GM18511 (cell line): ENCODE measurements at regions not wholly inside any gene's neighbourhood (a gene's known extent, or its start where the extent isn't known, plus 50 kb on each side); places are given as distances from the start of the nearest gene placed in this dataset.

Experiments used
- ATAC-seq: cut with Tn5 transposase; IDR thresholded peaks from one replicate; pipeline ENCODE4 v1.9.1; 2021; ENCODE audit warnings: mild to moderate bottlenecking, moderate library complexity; ENCODE audit not compliant: unreplicated experiment

DNA sequence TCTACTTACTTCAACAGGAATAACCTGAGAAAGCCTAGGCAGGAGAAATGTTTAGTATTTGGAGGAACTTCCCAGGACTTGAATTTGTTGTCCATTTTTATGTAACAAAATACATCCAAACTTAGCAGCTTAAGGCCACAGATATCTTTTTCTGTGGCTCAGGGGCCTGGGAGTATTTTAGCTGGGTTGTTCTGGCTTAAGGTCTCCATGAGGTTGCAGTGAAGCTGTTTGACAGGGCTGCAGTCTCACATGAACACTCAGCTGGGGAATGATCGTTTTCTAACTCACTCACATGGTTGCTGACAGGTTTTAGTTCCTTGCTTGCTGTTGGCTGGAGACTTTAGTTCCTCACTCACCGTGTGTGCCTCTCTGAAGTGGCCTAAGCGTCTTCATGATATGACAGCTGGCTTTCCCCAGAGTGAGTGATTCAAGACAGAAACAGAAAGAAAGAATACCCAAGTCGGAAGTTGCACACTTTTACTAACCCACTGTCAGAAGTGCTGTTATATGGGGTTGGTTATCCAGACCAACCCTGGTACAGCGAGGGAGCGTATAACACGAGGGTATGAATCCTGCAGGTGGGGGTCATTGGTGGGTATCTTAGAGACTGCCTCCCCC, 229.7 kb upstream of the TBL1XR1 start:
- peak; percentile 100 for ATAC-seq

DNA sequence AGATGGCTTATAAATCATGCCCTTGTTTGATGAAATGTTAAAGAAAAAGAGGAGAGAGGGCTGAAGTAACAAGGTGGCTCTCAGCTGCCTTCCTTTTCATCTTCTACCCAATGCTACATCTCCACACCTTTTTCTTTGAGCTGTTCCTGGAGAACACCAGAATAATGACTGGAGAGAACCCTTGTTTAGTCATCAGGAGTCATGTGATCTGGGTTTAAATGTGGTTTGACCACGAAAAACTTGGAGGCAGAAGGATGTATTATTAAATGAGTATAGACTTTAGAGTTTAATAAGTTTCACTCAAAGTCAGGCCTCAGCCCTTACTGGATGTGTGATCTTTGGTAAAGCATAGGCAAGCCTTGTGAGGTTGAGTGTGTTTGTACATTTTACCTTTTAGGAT, 230.3 kb upstream of the TBL1XR1 start:
- ATAC-seq: peak; percentile 15

DNA sequence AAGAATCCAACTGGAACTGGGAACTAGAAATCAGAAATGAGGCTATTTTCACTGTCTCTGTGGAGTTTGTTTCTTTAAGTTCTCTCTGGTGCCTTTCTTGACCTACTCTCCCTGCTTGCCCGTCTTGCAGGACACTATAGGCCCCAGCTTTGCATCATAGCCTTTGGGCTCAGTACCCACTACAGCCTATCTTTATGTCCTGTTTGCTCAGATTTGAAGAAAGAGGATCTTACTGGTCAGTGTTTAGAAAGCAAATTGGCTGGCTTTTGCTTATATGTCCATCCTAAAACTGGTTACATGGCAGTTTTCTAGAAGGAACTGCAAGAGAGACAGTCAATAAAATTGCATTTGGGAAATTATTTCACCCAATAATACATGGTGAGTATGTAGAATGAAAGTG, 231.8 kb upstream of the TBL1XR1 start:
- ATAC-seq: no peak

DNA sequence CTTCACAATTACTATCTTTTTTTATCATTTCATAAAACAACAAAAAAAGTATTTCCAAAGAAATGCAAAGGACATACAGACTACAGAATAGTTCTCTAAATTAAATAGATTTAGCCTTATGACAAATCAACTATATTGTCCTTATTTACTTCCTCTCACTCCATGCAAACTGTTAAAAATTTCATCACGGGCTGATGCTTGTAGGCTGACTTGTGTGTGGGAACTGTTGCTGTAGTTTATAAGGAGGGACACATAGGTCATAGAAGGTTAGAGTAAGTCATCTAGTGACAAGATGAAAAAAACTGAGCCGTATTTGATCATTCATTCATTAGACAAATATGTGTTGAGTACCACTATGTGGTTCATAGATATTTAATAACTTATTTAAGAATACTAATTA, 232.5 kb upstream of the TBL1XR1 start:
- no peak for ATAC-seq

DNA sequence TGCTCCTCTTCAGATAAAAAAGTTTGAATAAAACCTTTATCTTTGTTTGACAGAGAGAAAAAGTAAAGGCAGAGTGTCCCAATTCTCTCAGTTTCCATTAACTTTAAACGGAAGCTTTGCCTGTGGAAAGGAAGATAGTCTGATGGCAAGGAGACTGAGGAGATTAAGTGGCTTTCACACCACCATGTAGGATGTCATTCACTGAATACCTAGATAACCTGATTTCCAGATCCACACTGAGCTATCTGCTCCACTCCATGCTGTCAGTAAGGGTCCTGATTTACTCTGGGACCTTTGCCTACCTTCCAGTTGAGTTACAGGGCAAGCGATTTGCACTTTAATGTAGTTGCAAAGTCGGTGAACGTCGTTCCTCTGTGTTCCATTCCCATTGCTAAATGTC, 233.4 kb upstream of the TBL1XR1 start:
- ATAC-seq: no peak

DNA sequence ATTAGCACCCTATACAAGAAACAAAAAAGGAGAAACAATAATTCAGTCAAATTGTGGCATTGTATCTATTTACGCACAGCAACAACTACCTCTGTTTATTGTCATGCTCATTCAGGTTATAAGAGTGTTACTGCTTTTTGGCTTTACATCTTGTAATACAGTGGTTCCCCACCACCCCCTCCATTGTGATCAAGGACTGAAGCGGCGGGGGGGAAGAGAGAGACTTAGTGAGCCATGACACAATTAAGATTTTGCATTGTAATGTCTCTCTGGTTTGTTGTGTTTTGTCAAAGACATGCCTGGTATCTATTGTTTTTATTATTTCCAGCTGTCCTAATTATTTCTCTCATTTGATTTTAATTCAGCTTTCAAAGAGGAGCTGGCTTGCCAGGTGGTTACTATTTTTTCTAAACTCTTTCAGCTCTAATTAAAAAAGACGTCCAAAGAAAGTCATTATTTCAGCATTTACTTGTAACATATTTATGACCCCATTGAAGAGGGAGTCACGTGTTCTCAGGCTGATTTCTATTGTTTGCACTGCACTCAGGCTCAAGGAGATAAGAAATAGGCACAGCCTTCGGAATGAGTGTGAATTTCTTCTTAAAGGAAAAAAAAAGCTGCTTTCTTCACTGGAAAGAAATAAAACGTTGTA, 234.4 kb upstream of the TBL1XR1 start:
- ATAC-seq: no peak

DNA sequence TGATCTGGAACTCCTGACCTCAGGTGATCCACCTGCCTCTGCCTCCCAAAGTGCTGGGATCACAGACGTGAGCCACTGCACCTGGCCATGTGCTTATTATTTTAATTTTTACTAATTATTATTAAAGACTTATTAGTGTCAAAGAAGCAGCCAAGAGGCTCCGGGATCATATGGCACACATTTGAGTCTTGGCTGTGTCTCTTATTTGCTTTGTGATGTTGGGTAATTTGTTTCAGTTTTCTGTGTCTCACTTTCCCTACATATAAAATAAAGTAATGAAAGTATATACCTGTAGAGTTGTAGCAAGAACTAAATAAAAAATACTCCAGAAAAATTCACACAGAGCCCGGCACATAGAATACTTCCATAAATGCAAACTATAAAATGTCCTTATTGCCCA, 238.0 kb upstream of the TBL1XR1 start:
- ATAC-seq: no peak

DNA sequence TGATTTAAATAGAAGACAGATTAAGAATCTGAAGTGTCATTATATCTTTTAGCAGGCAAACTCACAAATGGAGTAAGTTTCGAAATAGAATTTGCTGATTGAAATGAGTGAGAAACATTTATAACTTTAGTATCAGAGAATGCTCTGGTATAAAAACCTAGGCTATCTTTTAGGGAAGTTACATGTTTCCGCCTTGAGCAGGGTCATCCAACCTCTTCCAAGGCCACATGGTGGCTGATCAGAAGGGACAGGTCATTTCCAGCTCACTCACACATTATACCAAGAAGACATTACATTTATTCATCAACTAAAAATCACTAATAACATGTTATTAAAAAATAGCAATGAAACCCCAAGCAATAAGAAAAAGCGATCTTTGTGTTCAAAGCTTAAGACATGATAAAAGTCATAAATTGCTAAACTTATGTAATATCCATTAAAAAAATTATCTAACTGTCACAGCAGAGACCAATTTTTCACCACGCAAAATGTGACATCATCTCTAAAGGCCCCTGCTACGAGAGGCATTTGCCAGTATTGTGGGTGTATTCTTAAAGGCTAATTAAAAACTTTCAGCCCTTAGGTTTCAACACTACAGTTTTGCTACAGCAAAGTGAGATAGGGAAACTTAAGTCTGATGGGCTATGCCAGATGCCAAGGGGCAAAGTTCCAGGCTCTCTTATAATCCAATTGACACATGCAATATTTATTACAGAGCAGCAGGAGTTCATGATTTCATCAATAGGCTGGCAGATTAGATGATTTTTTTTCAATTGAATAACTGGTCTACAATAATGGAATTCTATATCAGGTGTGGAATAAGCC, 240.4 kb upstream of the TBL1XR1 start:
- ATAC-seq: no peak

DNA sequence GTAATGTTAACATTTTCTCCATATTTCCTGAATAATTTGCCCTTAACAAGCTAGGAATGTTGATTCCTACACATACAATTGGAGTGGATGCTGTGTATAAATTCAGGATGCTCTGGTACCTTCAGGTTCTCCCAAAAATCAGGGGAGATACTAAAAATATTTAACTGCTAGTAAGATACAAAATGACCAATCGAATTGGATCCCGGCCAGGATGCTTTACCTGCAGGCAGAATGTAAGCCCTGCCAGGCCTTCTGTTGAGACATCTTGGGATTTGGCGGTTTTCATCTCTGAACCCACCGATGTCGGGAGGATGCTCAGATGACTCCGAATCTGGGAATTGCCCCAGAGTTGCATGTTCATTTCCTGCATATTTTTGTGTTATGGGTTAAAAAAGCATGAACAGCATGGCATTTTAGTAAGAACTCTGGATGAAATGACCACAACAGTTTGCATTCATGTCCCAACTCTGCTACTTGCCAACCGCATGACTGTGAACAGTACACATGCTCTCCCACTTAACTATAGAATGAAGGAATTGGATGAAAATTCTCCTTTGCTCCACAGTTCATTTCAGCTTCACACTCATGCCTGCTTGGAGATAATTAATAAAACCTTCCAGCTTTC, 241.4 kb upstream of the TBL1XR1 start:
- no peak for ATAC-seq

DNA sequence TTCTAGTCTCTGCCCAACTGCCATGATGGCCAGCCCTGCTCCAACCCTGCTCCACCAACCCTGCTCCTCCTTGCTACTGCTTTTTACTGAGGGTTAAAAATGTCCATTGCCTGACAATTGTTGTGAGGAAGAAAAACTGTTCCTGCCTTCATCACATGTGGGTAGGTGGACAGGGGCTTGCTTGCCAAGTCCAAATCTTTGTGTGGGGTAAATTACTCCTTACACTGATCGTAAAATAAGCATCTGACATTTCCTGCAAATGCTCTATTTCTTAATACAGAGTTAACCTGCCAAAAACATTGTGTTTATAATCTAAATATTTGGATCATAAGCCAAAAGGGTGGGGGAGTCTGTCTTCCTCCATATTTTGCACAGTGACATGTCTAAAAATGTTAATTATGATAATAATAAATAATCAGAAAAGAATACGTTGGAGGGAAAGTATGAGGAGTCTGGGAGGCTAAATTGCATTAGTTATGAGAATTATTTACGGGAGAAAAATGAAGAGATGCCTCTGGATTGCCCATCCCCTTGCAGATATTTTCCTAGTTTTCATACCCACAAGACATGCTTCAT, 242.5 kb upstream of the TBL1XR1 start:
- ATAC-seq: no peak

DNA sequence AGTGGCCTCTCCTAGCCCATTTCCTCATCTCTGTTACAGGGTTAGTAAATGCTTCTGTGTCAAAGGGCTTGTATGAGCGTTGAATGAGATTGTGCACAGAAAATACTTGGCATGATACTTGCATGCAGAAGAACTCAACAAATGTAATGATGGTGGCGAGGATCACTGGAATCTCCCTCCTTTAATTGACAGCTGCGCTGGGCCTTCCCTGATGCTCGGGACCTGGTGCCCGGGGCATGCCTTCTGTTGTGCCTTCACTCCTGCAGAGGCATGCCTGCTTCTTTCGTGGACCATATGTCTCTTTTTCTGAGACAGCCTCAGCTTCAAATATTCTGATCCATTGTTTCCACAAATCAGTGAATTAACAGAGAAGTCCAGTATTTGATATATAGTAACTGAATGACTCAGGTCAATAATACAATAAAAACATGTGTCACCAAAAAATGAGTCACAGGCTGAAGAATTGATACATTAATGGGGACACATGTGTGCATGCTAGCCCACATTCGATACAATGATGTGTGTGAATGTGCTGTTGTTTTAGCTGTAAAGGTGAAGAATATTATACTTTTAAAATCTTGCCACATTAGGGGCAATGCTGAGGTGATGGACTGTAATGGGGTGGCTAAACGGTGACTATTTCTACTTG, 243.3 kb upstream of the TBL1XR1 start:
- ATAC-seq: no peak

DNA sequence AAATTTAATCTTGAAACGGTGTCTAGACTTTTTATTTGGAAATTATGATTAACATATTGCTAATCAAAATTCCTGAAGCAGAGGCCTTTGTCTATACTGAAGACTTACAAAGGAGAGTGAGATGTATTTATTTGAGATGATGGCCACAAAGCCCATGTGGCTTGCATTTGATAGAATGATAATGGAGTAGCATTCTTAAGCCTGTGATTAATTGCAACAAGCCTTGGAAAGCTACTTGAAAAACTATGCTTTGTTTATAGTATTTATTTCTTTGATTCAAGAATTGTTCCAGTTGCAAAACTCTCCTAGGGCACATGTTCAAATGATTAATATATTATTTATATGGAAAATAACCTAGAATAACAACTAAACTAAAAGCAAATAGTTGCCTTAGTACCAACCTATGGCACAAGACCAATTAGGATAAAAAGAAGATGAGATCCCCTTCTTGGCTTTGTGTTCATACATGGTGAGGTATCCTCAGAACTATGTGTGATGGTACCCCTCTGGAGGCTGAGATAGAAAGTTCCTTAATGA, 244.1 kb upstream of the TBL1XR1 start:
- ATAC-seq: no peak

DNA sequence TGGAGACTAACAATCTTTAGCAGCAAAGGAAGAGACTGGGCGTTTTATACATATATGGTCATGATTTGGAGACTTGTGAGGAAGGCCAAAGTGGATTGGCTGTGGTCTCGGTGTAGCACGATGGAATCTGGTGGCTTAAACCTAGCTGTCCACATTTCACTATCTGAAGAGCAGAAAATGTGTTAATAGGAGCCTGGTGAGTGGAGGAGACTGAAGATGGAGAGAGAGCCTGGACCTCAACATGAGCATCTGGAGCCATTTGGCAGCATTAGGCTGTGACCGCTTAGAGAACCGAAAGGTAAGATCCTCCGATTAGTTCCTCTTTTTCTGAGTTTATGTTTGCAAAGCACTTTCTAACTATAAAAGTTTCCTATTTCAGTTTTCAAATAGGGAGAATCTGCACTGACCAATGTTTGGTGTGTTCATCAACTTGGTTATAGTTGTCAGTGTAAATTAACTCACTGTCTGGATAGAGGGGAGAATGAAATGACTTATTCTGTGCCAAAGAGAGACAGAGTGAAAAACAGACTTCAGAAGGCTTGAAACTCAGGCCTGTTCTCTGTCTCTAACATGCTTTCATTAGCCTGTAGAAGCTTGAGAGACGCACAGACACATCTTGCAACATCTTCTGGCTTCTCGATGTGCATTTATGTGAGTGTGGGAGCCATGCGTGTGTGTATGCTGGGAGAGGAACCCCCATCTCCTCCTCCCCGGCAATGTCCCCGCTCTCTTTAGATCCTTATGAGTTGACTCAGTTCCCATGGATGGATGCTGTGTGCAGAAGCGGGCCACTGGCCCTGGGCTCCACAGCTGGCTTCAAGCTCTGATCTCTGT, 244.7 kb upstream of the TBL1XR1 start:
- peak; percentile 98 for ATAC-seq

DNA sequence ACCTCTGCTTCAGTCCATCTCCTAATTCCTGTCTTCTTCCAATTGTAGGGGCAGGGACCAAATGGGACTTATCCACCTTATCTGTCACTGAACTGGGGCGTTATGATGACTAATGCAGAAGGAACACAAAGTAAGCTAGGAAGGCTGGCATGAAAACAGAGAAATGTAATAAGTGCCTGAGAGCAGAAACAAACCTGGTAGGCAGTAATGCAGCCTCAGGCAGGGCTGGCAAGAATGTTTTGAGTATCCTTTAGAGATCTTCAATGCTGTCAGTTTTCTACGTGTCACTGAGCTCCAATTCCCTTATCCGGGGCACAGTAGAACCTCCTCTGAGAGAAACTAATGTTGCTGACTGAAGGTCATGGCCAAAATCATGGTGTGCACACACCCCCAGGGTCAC, 246.2 kb upstream of the TBL1XR1 start:
- no peak for ATAC-seq

DNA sequence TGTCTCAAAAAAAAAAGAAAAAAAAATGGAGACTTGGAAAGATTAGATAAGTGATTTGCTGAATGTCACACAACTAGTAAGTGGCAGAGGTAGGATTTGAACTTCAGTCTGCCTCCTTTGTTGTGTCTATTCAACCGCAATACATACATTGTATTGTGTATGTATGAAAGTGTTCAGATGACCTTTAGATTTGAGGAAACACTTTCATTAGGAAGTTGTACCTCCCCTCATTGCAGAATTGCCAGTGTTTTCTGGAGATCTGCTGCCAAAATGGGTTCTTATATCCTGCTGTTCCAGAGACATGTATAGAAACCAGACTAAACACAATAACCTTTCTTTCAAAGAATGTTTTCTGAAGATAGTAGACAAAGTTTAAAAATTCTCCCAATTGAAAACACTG, 247.4 kb upstream of the TBL1XR1 start:
- no peak for ATAC-seq

DNA sequence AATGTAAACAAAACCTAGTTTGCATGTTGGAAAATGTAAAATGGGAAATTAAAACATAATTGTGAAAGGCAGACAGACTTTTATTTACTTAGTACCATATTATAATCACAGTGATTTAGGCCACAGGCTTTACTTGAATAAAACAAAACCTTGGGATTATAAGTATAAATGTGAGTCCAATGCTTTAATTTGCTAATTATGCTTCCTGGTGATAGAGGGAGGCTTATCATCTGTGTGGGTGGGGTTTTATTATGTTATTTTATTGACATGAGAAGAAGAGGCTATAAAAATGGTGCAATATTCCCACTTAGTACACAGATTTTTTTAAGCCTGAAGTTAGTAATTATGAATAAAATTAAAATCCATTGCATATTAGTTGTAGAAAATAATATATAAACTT, 248.3 kb upstream of the TBL1XR1 start:
- ATAC-seq: no peak

DNA sequence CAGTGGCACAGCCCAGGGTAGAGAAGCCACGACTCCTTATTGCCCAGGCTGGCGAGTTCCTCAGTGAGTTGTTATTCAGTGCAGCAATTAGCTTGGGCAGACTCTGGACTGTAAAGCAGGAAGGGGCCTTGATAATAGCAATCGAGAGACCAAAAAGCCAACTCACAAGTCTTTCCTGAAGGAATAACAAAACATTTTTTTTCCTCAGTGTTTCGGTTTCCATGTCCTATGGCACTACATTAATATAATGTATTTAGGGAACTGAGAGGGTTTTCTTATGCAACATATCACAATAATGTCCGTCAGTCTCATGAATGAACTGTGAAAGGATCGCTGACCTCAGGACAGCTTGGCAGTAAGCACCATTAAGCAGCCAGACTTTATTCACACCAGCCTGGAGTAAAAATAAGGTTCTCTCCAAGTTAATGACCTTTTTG, 248.9 kb upstream of the TBL1XR1 start:
- no peak for ATAC-seq

DNA sequence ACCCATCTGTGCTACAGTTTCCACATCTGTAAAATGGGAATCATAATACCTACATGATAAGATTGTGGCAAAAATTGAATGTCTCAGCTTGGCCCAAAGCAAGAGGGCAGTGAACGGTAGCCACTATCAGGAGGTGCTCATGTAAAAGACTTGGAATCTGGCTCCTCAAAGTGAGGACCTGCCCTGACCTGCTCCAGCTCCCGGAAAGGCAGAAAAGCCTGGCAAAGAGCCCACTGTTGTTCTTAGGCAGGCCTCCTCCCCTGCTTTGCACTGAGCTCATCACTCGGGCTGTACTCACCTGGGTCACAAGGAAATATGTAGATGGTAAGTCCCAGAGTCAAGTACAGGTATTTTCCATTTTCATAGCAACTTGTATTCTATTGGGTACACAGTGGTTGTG, 250.7 kb upstream of the TBL1XR1 start:
- no peak for ATAC-seq

DNA sequence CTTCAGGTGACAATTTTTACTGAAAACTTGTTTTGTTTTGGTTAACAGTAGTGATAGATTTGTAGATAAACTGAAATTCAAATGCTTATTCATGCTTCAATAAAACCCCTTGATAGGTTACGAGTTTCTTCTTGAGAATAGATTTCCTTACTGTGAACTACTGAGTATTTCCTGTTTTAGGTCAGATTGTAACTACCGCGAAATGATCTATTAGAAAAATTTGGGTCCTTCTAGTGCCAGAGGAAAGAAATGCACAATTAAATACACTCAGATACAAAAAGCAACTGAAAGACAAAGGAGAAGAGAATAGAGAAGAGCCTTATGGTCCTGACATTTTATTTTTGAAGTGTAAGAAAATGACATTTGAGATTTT, 251.7 kb upstream of the TBL1XR1 start:
- ATAC-seq: peak; percentile 46
